ENCODE measurements at regions not wholly inside any gene's neighbourhood (a gene's known extent, or its start where the extent isn't known, plus 50 kb on each side); places are given as distances from the start of the nearest gene placed in this dataset.
A peak's percentile ranks its signal among the peaks of the same experiment; 100 is the strongest.

DNA sequence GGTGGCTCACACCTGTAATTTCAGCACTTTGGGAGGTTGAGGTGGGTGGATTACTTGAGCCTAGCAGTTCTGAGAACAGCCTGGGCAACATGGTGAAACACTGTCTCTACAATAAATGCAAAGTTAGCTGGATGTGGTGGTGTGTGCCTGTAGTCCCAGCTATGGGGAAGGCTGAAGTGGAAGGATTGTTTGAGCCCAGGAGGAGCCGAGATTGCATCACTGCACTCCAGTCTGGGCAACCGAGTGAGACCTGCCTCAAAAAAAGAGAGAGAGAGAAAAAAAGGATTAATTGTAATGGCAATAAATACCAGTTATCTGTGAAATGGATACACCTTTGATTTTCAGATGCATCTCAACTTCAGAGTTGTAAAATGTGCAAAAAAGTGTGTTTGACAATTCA, 58.8 kb downstream of the SPRY1 start:
- DNase-seq (ENCODE audit: extremely low read depth in 1 of 11, low read depth in 9 of 11, low spot score in 4 of 11) = no peak

DNA sequence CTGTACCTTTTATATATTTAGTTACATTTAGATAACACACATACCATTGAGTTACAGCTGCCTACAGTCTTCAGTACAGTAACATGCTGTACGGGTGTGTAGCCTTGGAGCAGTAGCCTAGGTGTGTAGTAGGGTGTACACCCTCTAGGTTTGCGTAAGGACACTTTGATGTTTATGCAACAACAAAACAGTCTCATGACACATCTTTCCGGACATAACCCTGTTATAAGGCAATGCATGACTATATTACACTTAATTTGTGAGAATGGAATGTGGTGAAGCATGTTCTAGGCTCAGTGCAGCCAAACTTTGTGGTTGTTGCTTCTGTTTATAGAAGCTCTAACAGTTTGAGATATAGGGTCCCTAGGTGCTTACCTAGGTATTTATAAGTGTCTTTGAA, 65.4 kb downstream of the SPRY1 start:
- DNase-seq (ENCODE audit: extremely low read depth in 1 of 11, low read depth in 9 of 11, low spot score in 4 of 11) = no peak

DNA sequence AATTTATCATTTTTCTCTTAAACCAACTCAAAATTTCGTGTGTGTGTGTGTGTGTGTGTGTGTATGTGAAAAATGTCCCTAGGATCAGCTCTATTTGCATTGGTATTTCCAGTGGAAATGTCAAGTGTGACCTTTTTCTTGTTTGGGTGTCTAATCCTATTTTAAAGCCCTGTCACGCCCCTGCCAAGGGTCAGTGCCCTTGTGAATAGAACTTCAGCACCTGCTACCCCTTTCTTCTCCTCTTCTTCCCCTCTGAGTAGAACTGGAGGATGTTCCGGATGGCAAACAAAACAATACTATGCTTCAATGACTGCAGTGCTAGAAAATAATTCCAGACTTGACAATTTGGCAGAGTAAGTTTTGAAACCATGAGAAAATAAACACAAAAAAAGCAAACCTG, 67.3 kb downstream of the SPRY1 start:
- no peak for DNase-seq (ENCODE audit: extremely low read depth in 1 of 11, low read depth in 9 of 11, low spot score in 4 of 11)

DNA sequence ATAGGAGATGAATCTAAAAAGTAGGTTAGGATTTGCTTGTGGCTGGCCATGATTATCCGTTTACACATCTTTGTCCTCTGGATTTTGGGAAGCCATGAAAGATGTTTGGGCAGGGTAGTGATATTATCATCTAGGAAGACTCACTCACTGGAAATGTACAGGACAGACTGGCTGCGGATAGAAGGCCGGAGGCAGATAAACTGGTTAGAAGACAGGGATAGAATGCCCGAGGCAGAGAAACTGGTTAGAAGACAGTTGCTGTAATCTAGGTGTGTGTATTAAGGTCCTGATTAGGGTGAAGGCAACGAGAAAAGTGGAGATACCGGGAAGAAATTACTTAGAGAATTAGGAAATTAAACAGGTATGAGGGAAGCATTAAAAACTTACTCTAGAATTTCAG, 68.8 kb downstream of the SPRY1 start:
- no peak for DNase-seq (ENCODE audit: extremely low read depth in 1 of 11, low read depth in 9 of 11, low spot score in 4 of 11)

DNA sequence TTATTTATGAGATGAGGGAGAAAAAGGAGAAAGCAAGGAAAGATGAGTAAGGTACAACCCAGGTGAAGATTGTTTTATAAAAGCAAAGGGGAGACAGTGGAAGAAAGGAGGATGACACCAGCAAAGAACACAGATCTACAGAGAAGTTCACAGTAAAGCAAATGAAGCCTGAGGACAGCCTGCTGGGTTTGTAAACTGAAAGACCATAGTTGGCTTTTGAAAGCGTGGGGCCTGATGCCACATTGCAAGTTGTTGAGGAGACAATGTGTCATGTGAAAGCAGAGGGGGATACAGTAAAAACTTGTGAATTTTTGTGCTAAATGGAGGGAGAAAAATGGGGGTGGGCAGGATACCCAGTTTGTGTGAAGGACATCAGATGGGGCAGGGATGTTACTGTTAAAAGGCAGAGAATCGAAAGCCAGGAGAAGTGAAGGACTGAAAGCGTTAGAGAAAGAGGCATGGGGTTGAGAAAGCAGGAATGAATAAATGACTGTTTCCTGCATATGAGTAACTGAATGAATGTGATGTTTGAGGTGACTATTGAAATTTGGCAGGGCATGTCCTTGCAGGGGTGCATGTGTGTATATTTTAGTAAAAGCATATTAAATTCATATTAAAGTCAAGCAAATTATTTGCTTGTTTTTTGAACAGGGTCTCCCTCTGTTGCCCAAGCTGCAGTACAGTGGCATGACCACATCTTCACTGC, 69.6 kb downstream of the SPRY1 start:
- no peak for DNase-seq (ENCODE audit: extremely low read depth in 1 of 11, low read depth in 9 of 11, low spot score in 4 of 11)

DNA sequence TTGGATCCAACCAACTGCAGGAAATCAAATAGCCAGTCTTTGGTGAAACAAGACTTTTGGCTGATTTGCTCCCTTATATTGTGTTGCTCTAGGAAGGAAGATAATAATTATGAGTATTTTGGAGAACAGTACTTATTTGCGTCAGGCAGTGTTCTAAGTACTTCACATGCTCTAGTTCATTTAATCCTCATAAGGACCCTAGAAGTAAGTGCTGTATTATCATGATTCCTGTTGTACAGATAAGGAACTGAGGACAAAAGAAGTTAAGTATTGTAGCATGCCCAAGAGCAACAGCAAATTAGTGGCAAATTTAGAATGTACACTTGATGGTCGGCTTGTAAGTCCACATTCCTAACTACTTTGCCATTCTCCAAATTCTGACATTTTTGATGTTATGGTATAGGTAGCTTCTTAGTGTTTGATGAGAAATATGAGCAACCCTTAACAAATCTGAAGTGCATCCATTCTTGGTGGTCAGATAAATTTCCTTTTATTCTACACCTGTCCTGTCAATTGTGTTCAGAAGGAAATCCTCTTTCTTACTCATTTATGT, 72.0 kb downstream of the SPRY1 start:
- DNase-seq (ENCODE audit: extremely low read depth in 1 of 11, low read depth in 9 of 11, low spot score in 4 of 11) = no peak

DNA sequence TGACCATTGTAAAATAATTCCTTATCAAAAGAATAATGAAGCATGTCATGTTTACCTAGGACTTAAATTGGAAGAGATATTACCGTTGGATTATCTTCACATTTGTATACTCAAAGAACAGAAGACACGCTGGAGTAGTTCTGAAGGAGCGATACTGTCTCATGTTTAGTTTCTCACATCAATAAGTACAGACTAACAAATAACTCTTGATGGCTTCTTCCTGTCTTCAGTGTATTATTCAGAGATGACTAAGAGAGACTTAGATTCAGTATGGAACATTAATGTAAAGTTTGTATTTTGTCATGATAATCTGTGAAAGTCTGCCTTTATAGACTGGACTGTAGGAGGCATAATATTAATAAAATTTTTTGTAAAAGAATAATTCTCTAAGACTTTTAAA, 72.7 kb downstream of the SPRY1 start:
- no peak for DNase-seq (ENCODE audit: extremely low read depth in 1 of 11, low read depth in 9 of 11, low spot score in 4 of 11)

DNA sequence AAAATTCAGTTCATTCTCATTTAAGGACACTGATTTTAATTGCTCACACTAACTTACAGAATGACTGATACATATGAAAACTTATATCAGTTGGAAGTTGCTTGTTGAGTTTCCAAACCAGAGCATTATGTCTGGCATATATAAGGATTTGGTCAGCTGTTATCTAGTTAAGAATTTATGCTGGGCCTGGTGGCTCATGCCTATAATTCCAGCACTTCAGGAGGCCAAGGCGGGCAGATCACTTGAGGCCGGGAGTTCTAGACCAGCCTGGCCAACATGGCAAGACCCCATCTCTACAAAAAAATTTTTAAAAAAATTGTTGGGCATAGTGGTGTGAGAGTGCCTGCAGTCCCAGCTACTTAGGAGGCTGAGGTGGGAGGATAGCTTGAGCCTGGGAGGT, 73.1 kb downstream of the SPRY1 start:
- no peak for DNase-seq (ENCODE audit: extremely low read depth in 1 of 11, low read depth in 9 of 11, low spot score in 4 of 11)

DNA sequence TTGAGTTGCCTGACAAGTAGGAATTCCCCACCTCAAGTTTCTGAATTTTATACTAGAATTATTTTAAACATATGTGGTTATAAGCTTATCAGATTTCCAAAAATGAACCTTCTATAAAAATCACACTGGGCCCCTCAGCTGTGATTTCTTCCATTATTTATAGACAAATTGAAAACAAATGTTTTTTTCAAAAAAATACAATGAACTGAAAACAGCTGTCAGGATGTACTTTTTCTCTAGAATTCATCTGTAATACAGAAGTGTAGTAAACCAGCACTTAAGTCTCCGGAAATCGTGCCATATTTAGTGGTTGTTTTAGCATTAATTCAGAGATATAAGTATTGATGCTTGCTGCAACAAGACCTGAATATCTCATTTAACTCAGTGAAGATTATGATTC, 74.0 kb downstream of the SPRY1 start:
- no peak for DNase-seq (ENCODE audit: extremely low read depth in 1 of 11, low read depth in 9 of 11, low spot score in 4 of 11)

DNA sequence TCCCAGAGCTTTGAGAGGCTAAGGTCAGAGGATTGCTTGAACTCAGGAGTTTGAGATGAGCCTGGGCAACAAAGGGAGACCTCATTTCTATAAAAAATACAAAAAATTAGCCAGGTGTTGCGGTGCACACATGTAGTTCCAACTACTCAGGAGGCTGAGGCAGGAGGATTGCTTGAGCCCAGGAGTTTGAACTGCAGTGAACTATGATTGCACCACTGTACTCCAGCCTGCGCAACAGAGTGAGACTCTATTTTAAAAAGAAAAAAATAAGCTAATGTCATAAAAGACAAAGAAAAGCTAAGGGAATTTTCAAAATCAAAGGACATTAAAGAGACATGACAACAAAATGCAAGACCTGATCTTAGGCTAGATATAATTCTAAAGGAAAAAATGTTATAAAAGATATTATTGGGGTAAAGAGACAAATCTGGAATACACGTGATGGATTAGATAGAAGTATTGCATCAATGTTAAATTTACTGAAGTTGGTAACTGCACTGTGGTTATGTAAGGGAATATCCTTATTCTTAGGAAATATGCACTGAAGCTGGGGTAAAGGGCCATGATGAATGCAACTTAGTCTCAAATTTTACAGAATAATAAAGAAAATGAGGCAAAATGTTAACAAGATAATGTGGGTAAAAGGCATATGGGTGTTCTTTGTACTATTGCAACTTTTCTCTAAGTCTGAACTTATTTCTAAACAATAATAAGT, 75.2 kb downstream of the SPRY1 start:
- DNase-seq (ENCODE audit: extremely low read depth in 1 of 11, low read depth in 9 of 11, low spot score in 4 of 11) = no peak

DNA sequence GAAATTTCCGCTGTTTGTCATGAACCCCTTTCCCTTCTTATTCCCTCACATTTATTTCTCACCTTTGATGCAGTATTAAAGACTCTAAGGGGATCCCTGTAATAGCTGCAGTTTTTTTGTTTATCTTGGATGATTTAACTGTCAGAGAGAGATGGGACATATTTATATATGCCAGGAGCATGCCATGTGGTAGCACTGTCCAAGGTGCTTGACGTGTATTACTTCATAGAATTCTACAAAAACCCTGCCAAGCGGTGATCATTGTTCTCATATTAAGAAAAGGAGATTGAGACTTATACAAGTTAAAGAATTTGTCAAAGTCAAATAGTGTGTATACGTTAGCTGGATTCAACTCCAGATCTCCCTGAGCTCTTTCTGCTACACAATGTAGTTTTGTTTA, 78.2 kb downstream of the SPRY1 start:
- no peak for DNase-seq (ENCODE audit: extremely low read depth in 1 of 11, low read depth in 9 of 11, low spot score in 4 of 11)

DNA sequence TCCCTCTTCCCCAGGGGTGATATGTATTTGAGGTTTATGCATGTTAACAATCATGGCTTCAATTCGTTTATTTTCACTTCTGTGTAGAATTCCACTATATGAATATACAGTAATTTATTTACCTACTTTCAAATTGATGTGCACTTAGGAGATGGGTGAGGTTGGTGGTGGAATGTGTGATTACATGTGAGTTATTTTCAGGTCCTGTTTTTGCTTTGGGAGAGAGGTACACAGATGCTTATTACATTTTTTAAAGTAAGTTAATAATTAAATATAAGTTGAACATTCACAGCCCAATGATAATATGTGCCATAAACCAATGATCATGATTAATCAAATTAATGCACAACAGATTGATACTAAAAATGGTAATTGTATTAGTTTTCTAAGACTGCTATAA, 79.5 kb downstream of the SPRY1 start:
- no peak for DNase-seq (ENCODE audit: extremely low read depth in 1 of 11, low read depth in 9 of 11, low spot score in 4 of 11)

DNA sequence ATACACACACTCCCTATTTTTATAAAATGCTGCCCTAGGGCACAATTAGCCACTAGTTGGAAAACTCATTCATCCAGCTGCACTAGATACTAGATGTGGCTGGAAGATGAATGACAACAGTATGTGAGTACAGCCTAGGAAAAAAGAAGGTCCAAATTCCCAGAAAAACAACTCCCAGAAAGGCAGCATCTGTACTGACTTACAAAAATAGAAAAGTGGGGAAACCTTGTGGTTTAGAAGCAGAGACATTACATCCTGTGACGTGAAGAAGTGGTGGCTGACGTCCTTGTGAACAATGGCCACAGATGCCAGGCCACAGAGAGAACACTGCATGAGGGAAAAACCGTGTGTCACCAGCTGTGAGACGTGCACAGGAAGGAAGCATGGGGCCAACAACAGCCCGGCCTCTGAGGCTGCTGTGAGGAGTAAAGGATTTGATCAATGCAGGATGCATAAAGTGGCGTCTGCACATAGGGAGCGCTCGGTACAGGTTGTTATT, 81.2 kb downstream of the SPRY1 start:
- DNase-seq (ENCODE audit: extremely low read depth in 1 of 11, low read depth in 9 of 11, low spot score in 4 of 11) = no peak

DNA sequence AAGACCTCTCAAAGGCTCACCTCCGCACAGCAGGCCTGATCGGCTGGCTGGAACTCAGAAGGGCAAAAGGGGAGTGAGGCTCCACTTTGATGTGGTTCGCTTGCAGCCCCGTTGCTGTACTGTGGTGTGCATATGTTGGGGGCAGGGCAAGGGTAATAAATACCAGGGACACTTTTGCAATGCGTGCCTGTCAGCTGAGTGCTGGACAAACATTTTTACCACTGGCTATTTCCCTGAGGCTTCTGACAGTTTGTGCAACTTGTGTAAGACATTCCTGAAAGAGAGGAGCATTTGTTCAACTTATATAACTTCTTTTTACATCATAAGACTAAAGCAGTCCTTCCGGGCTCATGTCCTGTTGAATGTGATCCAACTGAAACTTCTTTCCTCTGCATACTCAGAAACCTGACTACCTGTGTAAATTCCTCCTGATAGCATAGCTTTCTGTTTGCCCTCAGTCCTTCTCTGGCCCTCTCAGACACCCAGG, 82.3 kb downstream of the SPRY1 start:
- DNase-seq (ENCODE audit: extremely low read depth in 1 of 11, low read depth in 9 of 11, low spot score in 4 of 11) = peak in 9 of 11 donors; percentile 28 to 53 (median 35)

DNA sequence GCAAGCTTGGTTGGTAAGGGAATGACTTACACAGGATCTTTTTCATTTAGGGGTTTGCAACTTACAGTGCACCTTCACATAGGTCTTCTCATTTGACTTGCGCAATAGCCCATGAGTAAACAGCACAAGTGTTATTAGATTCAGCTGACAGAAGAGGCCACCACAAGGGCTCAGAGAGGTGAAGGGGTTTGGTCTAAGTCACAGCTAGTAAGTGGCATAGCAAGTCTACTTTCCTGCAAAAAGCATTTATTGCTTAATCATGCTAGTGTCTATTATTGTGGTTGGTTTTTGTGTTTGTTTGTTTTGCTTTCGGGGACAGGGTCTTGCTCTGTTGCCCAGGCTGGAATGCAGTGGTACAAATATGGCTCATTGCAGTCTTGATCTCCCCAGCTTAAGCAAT, 83.3 kb downstream of the SPRY1 start:
- DNase-seq (ENCODE audit: extremely low read depth in 1 of 11, low read depth in 9 of 11, low spot score in 4 of 11) = no peak

DNA sequence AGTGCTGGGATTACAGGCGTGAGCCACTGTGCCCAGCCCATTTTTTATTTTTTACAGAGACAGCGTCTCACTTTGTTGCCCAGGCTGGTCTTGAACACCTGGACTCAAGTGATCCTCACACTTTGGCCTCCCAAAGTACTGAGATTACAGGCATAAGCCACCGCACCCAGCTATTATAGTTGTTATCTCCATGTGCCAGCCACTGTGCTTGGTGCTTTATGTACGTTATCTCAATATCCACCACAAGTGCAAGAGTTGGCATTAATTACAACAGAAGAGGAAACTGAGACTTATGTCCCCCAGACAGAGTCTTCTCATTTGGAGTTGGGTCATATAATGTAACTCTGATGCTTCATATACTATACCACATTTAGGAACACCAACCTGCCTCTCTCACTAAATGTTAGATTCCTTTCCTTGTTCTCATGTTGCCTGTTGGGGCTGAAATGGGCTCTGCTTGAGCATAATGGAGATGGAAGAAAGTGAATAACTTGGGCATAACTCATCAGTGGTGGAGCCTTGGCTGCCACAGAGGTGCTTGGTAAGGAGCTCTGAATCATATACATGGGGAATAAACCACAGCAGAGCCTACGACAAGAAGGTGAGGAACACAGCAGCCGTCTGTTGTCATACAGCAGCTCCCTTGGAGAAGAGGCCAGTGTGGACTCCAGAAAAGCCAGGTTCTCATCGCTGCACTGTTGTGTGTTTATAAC, 84.3 kb downstream of the SPRY1 start:
- DNase-seq (ENCODE audit: extremely low read depth in 1 of 11, low read depth in 9 of 11, low spot score in 4 of 11) = no peak

DNA sequence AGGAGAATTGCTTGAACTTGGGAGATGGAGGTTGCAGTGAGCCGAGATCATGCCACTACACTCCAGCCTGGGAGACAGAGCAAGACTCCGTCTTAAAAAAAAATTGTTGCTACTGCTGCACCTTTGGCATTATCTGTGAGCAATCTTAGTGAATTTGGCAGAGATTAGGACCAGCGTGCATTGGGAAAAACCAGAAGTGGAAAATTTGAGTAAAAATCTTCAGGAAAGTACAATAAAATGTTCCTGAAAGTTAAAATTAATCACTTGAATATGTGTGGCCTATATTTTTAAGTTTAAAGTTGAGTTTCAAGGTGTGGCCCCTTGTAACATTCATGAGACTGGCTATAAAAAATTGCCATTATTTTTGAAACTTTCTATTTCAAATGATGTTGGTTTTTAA, 85.1 kb downstream of the SPRY1 start:
- no peak for DNase-seq (ENCODE audit: extremely low read depth in 1 of 11, low read depth in 9 of 11, low spot score in 4 of 11)

DNA sequence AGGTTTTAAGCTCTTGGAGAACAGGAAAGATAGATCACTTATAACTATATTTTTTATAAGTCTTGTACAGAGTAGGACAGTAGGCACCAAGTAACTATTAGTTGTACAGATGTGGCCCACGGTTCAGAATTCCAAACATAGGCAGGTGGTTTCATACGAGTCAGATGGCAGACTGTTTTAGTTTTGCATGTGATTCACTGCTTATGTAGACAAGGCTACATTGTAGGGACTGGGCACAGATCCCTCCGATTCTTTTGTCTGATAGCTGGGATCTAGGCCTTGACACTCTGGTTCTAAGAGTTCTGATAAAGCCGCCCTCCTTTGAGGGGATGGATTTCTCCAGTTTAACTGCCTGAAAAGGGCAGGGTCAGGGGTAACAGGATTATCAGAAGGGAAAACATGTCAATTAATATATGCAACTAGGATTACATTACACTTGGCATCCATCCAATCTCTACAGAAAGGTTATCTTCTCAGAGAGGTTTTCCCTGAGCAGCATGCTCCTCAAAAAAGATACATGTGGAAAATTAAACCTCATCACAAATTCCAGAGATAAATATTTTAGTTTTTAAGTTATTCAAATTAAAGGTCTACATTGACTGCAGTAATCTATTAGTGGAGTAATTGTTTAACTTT, 87.8 kb downstream of the SPRY1 start:
- no peak for DNase-seq (ENCODE audit: extremely low read depth in 1 of 11, low read depth in 9 of 11, low spot score in 4 of 11)

DNA sequence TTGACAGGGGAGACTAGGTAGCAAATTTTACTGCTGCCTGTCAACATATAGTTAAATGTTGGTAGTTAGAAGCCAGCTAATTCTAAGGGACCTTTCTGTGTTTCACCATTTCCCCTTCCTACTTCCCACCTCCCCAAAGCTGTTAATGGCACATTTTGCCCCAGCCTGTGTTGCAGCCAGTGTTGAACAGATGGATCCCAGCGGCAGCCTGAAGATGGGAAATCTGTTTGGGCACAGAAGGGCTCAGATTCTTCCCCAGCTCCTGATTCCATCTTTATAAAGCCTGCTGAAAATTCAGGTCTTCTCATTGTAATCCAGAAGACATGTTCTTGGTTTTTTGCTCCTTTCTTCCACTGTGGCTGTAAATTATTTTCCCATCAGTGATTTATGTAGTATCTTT, 89.0 kb downstream of the SPRY1 start:
- DNase-seq (ENCODE audit: extremely low read depth in 1 of 11, low read depth in 9 of 11, low spot score in 4 of 11) = no peak

All from renal cortex interstitium (tissue), 11 donors.